Left kidney (tissue), 1 donor: ENCODE measurements at regions not wholly inside any gene's neighbourhood (a gene's known extent, or its start where the extent isn't known, plus 50 kb on each side); places are given as distances from the start of the nearest gene placed in this dataset.
A peak's percentile ranks its signal among the peaks of the same experiment; 100 is the strongest.

Source experiments
- DNase-seq: peaks from one replicate; pipeline ENCODE4 v3.0.0-alpha.2; 2013

DNA sequence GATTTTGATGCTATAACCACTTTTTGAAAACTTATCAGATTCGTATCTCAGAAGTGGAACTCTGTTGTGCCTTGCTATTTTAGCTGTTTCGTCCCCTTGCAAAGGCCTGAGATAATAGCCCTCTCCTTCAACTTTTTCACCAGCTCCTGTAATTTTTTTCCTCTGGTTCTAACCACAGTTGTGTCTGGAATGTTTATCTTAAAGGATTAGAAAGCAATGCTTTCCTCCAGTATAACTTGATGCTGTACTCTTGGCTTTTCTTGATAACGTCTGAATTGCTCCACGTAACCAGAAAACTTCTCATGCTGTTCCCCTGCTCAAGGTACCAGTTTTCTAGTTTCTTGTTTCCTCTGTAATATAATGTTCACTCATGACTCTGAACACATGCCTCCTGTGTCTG, 209.4 kb downstream of the DTWD2 start:
- no peak for DNase-seq

DNA sequence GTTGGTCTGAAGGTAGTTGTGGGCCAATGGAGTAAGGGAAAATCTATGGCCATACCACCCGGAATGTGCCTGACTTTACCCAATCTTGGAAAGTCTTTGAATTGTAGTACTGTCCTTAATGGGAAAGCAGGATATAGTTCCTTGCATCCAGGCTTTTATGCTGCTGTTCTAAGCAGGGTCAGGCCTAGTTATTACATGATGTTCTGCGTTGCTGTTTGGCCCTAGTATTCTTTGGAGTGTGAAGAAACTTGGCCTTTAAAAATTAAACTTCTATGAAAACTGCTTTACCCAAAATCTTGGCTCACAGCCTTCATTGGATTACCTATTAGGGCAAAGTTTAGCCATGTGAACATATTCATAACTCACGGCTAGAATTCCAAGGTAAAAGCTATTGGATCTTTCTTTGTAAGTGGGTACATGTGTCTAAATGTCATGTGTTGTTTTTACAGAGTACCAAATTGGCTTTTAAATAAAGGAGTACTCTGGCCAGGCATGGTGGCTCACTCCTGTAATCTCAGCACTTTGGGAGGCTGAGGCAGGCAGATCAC, 211.1 kb downstream of the DTWD2 start:
- no peak for DNase-seq

DNA sequence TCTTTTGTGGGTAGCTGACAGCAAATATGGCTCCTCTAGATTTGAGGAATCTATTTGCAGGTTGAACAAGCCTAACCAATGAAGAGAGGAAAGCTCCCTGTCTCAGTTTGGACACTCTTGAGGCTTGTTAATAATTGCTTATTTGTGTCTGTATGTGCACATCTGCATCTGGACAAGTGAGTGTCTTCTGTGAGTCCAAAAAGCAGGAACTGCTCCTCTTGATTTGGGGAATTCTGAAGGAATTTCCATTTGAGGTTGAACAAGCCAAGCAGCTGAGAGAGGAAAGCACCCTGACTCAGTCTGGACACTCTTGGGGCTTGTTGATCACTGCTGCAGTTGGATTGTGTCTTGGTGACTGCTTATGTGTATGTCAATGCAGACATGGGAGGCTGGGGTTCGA, 211.6 kb downstream of the DTWD2 start:
- DNase-seq: no peak

DNA sequence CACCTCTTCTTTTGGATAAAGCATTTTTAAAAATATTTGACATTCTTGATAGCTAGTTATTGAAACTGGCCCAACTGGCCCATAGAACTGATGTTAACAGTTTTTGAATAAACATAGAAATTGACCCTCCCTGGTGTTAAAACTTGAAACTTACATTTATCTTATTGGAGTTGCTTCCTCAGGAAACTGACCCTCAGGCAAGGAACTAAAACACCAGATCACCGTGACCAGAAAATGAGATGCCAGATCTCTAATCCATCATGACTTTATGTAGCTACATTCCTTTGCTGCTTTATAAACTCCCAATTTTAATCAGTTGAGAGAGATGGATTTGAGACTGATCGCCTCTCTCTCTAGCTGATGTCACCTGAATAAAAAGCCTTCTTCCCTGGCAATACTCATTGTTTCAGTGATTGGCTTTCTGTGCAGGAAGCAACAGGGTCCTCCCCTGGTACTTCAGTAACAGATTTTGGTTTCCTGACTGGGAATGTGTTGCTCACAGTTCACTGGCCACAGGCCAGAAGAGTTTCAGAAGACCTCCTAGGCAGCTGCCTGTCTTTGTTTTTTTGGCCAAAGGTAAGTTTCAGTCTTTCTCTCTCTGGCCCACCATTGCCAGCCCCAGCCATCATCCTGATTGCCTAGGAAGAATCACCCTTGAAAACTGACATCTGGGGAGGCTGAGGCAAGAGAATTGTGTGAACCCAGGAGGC, 212.4 kb downstream of the DTWD2 start:
- no peak for DNase-seq

DNA sequence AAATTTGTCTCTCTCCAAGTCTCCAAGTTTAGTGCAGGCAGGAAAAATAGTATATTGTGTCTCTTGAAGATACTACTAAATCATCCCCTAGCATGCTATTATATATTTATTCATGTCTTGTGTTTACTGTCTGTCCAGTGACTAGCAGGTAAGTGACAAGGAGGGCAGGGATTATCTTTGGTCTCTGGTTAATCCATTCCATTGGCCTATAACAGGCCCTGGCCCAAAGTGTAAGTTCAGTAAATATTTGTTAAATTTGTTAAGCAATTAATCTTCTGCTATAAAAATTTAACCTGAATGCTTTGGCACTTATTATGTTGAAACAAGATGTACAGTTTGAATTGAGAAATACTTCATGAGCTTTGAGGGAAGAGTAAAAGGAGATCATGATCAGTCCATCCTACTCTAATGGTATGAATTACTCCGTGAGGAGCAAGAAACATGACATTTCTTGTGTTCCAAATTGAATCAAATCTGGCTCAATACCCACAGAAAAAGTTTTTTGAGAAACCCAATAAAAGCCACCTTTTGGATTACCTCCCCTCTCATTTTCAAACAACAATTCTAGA, 219.7 kb downstream of the DTWD2 start:
- DNase-seq: no peak

DNA sequence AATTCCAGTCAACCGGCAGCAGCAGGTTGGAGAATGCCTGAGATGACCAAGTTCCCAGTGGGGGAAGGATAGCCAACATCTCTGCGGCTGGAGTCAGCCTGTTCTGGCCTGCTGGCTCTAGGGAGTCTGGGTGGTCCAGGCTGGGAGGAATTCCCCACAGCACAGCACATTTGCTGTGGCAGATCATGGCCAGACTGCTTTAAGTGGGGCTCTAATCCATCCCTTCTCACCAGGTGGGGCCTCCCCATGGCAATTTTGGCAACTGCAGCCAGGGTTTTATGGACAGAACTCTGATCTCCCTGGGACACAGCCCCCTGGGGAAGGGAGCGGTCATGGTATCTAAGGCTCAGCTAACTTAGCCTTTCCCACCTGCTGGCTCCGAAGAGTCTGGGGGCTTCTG, 226.1 kb downstream of the DTWD2 start:
- no peak for DNase-seq

DNA sequence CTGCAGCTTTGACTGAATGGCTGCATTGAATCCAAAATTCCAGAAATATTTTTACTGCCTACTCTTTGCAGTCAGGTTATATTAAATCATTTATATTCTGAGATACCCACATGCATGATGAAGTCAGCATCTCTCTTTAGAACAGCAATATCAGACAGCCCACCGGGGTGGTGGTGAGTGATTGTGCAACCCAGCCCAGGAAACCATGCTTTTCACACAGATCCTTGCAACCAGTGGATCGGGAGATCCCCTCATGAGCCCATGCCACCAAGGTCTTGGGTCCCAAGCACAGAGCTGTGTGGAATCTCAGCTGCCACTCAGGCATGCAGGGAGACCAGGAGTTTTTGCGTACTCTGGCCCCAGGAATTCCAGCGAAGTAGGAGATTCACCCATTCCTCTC, 226.5 kb downstream of the DTWD2 start:
- no peak for DNase-seq

DNA sequence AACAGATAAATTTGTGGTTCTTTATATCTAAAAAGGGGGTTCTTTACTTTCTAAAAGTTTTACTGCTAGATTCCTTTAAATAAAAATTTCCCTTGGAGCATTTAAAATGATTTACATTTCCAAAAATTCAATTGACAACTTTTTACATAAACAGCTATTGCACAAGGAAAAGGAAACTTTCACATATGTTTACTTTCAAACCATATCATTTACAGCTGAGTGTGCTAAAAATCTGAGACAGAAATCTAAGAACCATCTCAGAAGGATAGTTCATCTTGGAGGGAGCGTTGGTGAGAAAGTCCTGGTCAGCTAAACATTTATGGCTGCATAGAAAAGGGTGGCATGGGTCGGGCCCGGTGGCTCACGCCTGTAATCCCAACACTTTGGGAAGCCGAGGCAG, 235.4 kb downstream of the DTWD2 start:
- no peak for DNase-seq

DNA sequence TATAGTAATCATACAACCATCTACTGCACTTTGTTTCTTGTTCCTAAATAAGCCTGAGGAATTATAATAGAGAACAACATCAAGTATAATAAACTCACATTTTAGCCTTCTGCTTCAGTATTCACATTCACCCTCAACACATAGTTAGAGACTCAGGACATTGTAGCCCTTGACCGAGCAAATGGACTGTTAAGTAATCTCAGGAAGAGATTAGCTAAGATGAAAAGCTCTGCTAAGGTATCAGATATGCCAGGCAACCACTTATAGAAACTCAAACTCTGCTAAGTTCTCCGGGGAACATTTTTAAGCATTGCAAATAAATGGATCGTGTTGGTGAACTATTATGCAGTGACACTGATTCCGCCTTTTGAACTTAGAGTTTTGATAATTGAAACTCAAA, 252.0 kb downstream of the DTWD2 start:
- DNase-seq: no peak

DNA sequence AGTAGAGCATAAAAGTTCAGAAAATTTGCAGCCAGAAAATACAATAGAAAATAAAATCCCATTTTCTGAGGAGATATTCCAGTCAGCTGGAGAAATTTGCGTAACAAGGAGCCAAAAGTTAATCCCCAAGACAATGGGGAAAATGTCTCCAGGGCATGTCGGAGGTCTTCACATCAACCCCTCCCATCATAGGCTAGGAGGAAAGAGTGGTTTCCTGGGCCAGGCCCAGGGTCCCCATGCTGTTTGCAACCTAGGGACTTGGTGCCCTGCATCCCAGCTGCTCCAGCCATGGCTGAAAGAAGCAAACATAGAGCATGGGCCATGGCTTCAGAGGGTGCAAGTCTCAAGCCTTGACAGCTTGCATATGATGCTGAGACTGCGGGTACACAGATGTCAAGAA, 255.0 kb downstream of the DTWD2 start:
- no peak for DNase-seq

DNA sequence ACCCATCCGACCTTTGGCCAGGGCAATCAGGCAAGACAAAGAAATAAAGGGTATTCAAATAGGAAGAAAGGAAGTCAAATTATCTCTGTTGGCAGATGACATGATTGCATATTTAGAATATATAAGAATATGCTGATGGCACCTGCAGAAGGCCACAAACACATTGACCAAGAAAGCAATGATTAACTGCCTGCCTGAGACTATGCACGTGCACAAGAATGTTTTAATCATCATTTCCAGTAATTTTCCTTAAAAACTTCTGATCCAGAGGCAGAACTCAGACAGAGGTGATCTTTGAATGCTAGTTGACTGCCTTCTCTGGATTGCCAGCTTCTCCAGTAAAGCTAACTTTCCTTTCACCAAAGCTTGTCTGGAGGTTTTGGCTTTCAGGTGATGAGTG, 260.2 kb downstream of the DTWD2 start:
- no peak for DNase-seq

DNA sequence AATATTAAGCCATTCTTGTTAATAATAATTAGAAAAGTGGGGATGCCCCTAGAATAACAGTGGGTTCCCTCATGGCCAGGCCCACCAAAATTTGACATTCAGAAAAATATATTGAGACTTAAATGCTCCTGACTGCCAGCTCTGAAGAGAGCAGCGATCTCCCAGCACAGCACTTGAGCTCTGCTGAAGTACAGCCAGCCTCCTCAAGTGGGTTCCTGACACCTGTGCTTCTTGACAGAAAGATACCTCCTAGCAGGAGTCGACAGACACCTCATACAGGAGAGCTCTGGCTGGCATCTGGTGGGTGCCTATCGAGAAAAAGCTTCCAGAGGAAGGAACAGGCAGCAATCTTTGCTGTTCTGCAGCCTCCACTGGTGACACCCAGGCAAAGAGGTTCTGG, 261.5 kb downstream of the DTWD2 start:
- no peak for DNase-seq

DNA sequence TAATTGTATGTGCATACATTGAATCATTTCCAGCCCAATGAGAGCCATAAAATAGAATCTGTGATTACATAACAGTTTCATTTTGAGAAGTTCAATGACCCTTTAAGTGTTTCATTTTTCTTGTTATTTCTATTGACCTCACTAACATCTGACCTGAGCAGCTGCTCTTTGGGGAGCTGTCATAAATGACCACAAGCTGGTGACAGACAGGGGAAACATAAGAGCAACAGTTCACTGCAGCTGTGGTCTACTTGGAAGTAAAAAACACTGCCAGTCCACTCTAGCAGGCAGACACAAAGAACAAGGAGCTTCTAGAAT, 265.4 kb downstream of the DTWD2 start:
- no peak for DNase-seq

DNA sequence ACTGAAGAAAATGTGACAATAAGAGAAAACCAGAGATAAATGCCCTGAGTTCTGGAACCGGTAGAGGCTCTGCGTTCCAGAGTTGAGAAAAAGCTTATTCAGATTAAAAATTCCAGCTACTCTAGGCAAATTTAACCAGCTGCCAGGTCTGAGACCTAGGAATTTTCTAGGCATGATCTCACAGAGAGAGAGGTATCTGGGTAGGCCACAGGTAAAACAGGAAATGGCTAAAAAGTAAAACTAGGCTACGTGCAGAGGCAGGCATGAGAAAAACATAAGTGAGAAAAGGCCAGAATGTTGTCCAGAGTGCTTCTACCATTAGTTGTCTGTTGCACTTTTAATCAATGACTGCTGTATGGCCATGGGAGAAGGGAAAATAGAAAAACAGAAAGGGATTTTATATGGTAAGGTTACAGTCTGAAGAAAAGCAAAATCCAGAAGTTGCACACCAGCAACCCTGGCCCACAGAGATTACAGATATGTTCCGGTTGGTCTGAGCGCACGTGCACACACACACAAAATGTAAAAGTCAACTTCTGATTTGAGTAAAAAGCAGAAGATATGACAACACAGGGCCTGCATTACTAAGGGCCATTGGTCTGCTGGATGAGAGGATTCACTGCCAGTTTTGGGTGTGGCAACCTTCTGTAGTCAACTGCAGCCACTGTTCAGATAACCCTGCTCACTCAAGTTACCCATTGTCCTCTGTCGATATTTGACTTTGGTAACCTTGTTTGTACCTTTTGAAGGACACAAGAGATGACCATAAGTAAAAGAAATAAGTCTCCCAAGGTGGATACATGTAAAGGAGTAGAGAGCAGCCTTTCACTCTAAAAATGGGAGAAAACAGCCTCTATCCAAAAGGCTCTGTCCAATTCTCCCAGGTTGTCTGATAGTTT, 266.0 kb downstream of the DTWD2 start:
- no peak for DNase-seq

DNA sequence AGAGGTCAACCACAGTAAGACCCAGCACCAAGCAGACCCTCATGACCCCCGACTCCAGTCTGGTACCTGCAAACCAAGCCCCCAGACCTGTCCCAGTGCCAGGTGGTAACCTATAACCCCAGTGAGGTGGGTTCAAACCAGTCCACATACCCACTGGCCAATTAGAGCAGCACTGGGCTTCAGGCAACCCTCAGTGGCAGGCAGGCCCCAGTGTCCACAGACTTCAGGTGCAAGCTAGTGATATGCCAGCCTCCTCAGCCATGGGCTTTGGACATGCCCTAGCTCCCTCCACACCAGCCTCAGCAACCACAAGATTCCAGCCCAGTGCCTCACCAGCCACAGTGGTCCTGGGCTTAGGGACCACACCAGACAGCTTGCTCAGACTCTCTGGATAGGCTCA, 276.6 kb downstream of the DTWD2 start:
- DNase-seq: no peak

DNA sequence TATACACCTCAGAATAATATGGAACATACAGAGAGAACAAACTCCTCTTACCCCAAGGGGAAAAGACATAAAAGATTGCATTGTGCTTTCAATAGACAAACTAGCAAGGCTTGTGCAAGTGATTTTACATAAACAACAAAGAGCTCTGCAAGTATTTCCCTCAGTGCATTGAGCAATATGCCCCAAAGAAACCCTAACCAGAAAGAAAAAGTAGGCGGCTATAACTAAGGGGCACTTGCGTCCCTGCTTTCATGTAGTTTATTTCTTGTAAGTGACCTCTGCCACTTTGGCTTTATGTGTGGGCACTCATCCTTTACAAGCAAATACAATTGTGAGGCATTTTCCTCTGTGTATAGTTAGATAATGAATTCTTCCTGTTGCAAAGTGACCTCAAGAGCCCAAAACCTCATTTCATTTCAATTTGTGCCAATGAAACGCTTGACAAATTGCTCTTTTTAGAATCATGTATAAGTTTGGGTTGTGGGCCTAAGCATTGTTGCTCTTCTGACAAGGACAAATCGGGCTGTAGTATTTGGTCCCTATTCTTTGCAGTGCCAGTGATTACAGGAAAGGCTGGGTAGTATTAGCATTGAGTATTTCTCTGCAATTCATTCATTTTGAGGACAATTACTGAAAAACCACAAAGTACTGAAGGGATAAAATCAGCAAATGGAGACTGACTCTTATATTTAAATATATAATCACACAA, 282.2 kb downstream of the DTWD2 start:
- no peak for DNase-seq

DNA sequence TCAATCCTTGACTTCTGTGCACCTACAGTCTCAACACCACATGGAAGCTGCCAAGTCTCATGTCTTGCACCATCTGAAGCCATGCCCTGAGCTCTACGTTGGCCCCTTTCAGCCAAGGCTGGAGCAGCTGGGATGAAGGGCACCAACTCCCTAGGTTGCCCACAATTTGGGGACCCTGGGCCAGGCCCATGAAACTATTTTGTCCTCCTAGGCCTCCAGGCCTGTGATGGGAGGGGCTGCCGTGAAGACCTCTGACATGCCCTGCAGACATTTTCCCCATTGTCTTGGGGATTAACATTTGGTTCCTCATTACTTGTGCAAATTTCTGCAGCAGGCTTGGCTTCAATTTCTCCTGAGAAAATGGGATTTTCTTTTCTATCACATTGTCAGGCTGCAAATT, 285.1 kb downstream of the DTWD2 start:
- DNase-seq: no peak

DNA sequence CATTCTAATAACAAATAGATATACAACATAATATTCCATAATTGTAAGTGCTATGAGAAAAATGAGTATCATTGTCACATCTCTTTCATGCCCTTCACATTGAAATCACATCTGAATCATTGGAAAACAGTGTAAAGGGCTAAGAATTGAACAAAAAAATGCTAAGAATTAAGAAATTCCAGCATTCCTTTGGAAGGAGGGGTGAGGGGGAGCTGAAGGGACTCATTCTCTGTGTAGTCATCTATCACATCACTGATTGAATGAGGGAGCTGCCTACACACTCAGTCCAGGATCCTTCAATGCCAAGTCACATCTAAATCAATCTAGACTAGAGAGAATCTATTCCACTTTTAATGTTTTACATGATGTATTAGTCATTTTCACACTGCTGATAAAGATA, 286.6 kb downstream of the DTWD2 start:
- DNase-seq: no peak

DNA sequence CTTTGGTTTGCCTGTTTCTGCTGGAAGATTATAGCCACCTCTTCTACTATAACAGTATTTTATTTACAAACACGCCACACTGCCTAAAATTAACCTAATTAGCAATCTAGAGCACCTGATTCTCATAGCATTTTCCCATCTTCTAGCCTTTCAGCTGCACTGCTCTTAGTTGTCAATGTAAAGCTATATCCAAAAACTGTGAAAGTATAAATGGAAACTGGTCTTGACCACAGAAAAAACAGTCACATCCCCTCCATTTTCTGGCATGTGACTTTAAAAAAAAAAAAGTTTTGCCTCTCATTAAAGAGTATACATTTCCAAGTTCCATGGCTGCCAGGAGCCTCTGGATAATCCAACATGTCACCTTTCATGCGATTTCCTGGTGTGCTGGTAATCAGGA, 287.8 kb downstream of the DTWD2 start:
- DNase-seq: no peak

DNA sequence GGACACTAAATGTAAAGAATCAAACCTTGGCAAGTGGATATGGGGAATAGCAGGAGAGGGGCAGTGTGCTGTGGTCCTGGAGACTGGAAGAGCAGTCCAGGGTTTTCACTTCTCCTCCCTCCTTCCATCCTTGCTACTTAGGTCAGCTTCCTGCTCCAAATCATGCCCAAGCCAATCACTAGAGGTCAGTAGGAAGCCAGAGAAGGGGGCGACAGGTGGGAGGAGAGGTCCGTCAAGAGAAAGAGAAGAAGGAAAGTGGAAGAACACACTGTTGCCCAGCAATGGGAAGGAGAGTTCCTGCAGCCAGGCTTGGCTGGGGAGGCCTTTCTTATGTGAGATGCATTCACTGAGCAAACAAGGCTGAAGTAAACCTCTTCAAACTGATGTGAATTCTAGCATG, 289.6 kb downstream of the DTWD2 start:
- no peak for DNase-seq

DNA sequence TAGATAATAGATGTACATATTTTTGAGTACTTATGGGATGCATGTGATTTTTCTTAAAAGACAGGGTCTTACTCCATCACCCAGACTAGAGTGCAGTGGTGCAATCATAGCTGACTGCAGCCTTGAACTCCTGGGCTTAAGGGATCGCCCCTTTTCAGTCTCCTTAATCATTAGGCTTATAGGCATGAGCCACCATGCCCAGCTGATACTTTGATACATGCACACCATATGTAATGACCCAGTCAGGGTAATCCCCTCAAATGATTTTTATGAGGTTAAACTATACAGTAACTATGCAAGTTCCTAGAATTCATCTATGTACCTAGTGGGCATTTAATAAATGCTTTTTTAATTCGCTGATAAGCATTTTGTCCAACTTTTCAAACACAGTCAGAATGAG, 292.3 kb downstream of the DTWD2 start:
- DNase-seq: no peak

DNA sequence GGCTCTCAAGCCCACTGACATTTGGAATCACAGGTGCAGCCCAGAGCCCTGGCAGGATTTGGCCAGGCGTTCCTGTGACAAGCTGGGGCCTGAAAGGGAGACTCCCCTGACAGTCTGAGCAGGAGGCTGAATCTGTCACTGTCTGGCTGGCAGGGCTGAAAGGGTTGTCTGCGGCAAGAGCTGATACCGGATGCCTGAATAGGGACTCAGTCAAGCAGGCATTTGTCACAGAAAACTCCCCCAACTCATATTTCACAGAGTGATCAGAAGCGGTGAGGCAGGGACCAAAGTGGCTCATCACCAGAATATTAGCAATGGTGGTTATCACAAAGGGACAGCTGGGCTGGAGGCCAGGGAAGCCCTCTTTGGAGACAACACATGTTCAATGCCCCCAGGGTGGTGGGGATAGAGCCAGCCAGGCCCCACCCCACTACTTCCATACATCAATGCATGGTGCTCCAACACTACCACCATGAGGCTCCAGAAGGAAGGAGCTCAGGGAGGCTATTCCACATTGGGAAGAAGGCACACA, 295.5 kb downstream of the DTWD2 start:
- DNase-seq: peak; percentile 35
